ENCODE measurements at regions not wholly inside any gene's neighbourhood (a gene's known extent, or its start where the extent isn't known, plus 50 kb on each side); places are given as distances from the start of the nearest gene placed in this dataset.

DNA sequence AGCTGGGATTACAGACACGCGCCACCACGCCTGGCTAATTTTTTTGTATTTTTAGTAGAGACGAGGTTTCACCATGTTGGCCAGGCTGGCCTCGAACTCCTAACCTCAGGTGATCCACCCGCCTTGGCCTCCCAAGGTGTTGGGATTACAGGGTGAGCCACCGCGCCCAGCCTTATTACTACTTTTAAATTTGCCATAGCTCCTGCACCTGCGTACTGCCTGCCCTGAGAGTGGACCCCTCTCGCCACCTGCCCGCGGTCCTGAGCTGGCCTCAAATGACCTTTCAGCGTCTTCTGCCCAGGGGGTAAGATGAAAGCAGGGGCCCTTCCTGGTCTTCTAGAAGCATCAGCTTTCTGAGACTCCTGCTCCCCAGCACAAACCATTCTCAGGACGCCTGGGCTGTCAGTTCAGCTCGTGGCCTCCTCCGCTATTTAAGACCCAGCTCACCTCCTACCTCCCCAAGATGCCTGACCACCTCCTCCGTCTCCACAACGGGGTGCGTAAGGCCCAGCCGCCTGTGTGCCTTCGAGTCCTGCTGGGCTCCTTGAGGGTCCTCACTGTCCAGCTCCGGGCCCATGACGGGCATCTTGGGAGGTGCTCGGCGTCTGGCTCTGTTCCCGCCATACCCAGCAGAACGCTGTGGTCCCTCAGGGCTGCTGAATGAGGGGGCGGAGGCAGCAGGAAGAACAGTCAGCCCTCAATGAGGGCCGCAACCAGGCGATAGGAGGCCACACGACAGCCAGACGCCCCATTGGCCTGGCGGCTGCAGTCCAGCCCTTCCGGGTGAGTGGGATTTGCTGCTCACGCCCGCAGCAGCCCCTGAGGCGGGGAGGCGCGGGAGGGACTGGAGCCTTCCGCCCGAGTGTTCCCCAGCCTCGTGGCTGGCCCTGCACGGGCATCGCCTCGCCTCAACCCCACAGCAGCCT, 266.6 kb downstream of the TFCP2L1 start:
- TF ChIP-seq, protein P1, sequence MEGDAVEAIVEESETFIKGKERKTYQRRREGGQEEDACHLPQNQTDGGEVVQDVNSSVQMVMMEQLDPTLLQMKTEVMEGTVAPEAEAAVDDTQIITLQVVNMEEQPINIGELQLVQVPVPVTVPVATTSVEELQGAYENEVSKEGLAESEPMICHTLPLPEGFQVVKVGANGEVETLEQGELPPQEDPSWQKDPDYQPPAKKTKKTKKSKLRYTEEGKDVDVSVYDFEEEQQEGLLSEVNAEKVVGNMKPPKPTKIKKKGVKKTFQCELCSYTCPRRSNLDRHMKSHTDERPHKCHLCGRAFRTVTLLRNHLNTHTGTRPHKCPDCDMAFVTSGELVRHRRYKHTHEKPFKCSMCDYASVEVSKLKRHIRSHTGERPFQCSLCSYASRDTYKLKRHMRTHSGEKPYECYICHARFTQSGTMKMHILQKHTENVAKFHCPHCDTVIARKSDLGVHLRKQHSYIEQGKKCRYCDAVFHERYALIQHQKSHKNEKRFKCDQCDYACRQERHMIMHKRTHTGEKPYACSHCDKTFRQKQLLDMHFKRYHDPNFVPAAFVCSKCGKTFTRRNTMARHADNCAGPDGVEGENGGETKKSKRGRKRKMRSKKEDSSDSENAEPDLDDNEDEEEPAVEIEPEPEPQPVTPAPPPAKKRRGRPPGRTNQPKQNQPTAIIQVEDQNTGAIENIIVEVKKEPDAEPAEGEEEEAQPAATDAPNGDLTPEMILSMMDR (IDR thresholded peaks at IDR 0.05; ENCODE audit: control insufficient read depth, extremely low read depth, insufficient read depth): no peak
- no peak for DNase-seq (ENCODE audit: low read depth)
- no peak overlapping the region for H3K4me3 ChIP-seq (ENCODE audit: low read depth, low read length)

DNA sequence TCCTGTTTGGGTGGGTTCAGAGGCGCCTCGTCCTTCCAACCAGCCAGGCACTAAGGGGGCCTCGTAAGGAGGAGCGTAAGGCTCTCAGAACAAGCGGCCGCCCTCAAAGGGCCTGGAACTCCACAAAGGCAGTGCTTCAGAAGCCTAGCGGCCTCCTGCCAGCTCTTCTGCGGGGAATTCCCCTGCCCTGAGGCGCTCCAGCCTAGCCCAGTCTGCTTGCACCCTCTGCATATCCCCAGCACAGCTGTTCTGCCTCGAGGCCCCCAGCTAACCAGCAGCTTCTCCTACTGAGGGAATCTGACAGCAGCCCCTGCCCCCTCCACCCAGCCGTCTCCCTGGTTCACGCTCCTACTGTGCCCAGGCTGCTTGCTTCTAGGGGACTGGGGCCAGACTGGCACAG, 265.9 kb downstream of the TFCP2L1 start:
- TF ChIP-seq, protein P1 (IDR thresholded peaks at IDR 0.05; ENCODE audit: control insufficient read depth, extremely low read depth, insufficient read depth): no peak
- DNase-seq (ENCODE audit: low read depth): no peak
- H3K4me3 ChIP-seq (ENCODE audit: low read depth, low read length): no peak overlapping the region

DNA sequence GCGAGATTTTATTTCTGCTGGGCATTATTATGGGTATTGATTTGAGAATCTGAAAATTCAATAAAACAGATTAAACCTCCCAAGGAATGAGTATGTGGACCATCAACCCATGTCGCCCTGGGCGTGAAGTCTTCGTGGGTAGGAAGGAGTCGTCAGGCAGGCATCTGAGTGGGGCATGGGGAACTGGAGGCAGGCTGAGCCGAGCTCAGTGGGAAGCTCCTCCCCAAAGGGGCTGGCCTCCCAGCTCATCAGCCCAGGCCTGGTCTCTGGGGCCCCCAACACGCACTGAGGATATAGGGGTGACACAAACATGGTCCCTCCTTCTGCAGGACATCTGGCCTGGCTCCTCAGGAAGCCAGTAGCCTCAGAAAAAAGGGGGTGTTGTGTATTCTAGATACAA, 265.2 kb downstream of the TFCP2L1 start:
- no peak for DNase-seq (ENCODE audit: low read depth)
- TF ChIP-seq, protein P1 (IDR thresholded peaks at IDR 0.05; ENCODE audit: control insufficient read depth, extremely low read depth, insufficient read depth): no peak
- H3K4me3 ChIP-seq (ENCODE audit: low read depth, low read length): no peak overlapping the region

DNA sequence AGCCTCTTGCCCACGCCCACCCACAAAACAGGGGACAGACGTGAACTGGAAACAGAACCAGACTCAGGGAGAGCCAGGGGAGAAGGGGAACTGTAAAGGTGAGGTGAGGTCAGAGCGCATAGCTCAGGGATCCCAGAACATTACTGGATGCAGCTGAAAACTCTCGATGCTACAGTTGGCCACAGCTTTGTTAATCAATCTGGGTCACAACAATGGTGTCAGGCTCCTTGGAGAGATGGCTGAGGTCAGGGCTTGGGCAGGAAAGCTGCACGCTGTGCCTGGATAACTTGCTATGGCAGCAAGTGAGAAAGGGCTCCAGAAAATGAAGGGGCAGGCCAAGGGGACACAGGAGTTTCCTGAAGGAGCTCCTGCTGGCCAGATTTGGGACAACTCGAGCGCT, 263.3 kb downstream of the TFCP2L1 start:
- no peak overlapping the region for H3K4me3 ChIP-seq (ENCODE audit: low read depth, low read length)
- TF ChIP-seq, protein P1 (IDR thresholded peaks at IDR 0.05; ENCODE audit: control insufficient read depth, extremely low read depth, insufficient read depth): no peak
- no peak for DNase-seq (ENCODE audit: low read depth)

DNA sequence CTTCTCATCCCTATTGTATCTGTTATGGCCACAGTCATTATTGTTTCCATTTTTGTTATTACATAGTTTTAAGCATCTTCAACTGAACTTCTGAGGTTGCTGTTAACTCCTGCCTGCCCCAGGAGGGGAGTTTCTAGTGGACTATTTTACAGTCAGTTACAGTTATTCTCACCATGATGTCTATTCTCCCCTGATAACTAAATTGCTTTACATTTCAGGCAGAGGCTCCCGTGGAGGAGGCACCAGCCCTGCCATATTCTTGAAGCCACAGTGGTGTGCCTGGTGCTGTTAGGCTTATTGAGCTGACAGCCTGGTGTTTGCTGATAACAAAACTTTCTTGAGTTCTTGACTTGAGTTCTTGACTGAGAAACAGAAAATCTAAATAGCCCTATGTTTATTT, 256.4 kb downstream of the TFCP2L1 start:
- TF ChIP-seq, protein P1 (IDR thresholded peaks at IDR 0.05; ENCODE audit: control insufficient read depth, extremely low read depth, insufficient read depth): no peak
- no peak for DNase-seq (ENCODE audit: low read depth)
- no peak overlapping the region for H3K4me3 ChIP-seq (ENCODE audit: low read depth, low read length)

DNA sequence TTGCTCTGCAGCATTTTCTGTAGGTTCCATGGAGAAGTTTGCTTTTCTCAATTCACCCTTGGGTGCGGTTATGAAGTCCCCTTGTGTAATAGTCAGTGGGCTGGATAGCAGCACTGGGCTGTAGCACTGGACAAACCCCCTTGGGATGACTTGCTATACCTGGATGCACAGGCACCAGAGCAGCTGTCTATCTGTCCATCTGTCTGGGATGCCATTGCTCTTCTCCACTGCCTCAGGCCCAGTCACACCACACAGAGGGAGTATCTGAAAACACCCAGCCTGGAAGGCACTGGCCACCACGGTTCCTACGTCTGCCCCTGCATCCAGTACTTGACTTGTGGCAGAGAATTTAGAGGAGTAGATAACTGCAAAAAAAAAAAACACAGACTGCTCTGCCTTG, 254.5 kb downstream of the TFCP2L1 start:
- TF ChIP-seq, protein P1 (IDR thresholded peaks at IDR 0.05; ENCODE audit: control insufficient read depth, extremely low read depth, insufficient read depth): no peak
- DNase-seq (ENCODE audit: low read depth): no peak
- no peak overlapping the region for H3K4me3 ChIP-seq (ENCODE audit: low read depth, low read length)

All from LNCaP clone FGC (cell line).